ENCODE measurements at regions not wholly inside any gene's neighbourhood (a gene's known extent, or its start where the extent isn't known, plus 50 kb on each side); places are given as distances from the start of the nearest gene placed in this dataset.

- TF ChIP-seq POLR2A (IDR thresholded peaks at IDR 0.05): no peak
- TF ChIP-seq, protein P1, sequence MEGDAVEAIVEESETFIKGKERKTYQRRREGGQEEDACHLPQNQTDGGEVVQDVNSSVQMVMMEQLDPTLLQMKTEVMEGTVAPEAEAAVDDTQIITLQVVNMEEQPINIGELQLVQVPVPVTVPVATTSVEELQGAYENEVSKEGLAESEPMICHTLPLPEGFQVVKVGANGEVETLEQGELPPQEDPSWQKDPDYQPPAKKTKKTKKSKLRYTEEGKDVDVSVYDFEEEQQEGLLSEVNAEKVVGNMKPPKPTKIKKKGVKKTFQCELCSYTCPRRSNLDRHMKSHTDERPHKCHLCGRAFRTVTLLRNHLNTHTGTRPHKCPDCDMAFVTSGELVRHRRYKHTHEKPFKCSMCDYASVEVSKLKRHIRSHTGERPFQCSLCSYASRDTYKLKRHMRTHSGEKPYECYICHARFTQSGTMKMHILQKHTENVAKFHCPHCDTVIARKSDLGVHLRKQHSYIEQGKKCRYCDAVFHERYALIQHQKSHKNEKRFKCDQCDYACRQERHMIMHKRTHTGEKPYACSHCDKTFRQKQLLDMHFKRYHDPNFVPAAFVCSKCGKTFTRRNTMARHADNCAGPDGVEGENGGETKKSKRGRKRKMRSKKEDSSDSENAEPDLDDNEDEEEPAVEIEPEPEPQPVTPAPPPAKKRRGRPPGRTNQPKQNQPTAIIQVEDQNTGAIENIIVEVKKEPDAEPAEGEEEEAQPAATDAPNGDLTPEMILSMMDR (IDR thresholded peaks at IDR 0.05): no peak
Measured at GRCh38 chr18:14914121-14914520, 166.1 kb downstream of the ANKRD30B start.
